ENCODE measurements at regions not wholly inside any gene's neighbourhood (a gene's known extent, or its start where the extent isn't known, plus 50 kb on each side); places are given as distances from the start of the nearest gene placed in this dataset.

DNA sequence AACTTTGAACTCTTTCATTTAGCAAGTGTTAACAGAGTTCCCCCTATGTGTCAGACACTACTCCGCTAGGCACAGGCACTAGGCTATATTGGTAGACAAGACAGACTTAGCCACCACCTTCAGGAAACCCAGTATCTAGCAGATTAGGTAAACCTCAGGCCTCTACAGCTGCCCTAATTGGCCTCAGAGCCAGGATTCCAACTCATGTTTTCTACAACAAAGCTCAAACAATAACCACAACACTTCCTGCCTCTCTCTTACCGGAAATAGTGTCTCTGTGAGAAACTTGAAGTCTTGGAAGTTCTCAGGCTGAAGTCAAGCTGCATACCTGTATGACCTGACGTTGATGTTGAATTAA, 116.6 kb upstream of the SLC44A1 start:
- H3K4me3 ChIP-seq (ENCODE audit: low read length): peak overlapping the region; percentile 3
- H3K27ac ChIP-seq (ENCODE audit: low read depth in 1 of 2, low read length in 2 of 2): no peak overlapping the region
- peak; percentile 99 for ATAC-seq (ENCODE audit: poor library complexity)
- no peaks in the 10 kb centered on the region for H3K27me3 ChIP-seq (ENCODE audit: control insufficient read depth in 1 of 2, insufficient read depth in 2 of 2, low read length in 2 of 2)
- peak overlapping the region; percentile 73 for H3K27ac Mint-ChIP-seq
- no peaks in the 10 kb centered on the region for H3K9me3 Mint-ChIP-seq
- H3K4me3 Mint-ChIP-seq: peak overlapping the region; percentile 31
- peak; percentile 30 to 92 (median 46) for DNase-seq
- H3K4me1 Mint-ChIP-seq (ENCODE audit: low read depth): peaks cover 65% of the 10 kb centered on the region
- H3K36me3 Mint-ChIP-seq (ENCODE audit: low read depth): no peaks in the 10 kb centered on the region
- ChIA-PET POLR2A (interaction anchor here (0.6 to 2.9 kb wide), 12 partner anchors 9 to 1035 kb away, joined by 3 to 15 read pairs (median 6); partner anchors contain the start of gene SLC44A1), CTCF (interaction anchor here (0.6 to 1.7 kb wide), 4 partner anchors 29 to 200 kb away, joined by 3 to 7 read pairs (median 4); partner anchors contain the start of genes ABCA1 and SLC44A1)
- H3K9me3 ChIP-seq (ENCODE audit: control insufficient read depth in 1 of 2, insufficient read depth in 1 of 2, low read length in 2 of 2): no peaks in the 10 kb centered on the region
- intact Hi-C loops (cut with DNase I, micrococcal nuclease): loop anchor here (1.0 to 5.0 kb wide), 11 partner anchors 21 to 277 kb away; partner anchors contain the start of genes ABCA1 (in 1 of the 2) and SLC44A1 (in 1 of the 2)
- TF ChIP-seq, protein P1, sequence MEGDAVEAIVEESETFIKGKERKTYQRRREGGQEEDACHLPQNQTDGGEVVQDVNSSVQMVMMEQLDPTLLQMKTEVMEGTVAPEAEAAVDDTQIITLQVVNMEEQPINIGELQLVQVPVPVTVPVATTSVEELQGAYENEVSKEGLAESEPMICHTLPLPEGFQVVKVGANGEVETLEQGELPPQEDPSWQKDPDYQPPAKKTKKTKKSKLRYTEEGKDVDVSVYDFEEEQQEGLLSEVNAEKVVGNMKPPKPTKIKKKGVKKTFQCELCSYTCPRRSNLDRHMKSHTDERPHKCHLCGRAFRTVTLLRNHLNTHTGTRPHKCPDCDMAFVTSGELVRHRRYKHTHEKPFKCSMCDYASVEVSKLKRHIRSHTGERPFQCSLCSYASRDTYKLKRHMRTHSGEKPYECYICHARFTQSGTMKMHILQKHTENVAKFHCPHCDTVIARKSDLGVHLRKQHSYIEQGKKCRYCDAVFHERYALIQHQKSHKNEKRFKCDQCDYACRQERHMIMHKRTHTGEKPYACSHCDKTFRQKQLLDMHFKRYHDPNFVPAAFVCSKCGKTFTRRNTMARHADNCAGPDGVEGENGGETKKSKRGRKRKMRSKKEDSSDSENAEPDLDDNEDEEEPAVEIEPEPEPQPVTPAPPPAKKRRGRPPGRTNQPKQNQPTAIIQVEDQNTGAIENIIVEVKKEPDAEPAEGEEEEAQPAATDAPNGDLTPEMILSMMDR (IDR thresholded peaks at IDR 0.05): no peak
- H3K27me3 Mint-ChIP-seq: no peaks in the 10 kb centered on the region
- H3K36me3 ChIP-seq (ENCODE audit: insufficient read depth, low read length): no peaks in the 10 kb centered on the region
- H3K4me1 ChIP-seq (ENCODE audit: insufficient read depth, low read length): peaks cover 55% of the 10 kb centered on the region

DNA sequence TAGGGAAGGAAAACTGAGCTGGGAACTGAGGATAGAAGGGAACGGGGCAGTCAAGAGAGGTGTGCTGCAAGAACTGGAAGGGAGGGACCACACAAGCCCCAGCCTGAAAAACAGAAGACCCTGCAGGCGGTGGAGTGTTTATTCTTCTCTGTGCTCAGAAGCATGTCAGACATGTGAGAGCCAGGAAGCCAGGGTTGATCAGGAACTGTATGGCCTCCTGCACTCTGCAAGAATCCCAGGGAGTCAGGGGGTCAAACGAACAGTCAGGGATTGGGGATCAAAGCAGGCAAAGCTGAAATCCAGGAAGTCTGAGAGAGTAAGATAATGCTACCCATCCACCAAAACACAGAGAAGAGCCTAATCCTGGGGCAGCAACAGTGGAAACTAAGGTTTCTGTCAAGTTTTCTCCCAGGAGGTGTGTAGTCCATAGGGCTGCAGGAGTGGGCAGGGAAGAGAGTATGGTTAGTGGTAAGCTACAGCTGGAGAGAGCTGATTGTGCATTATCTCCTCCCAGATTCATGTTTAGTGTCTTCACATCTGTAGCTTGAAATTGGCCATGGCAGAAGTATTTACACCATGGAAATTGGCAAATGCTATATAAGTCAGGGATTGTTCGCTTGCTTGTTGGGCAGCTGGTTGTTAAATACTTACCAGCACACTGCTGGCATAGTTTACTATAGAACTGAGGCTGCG, 115.4 kb upstream of the SLC44A1 start:
- ATAC-seq (ENCODE audit: poor library complexity): no peak
- no peaks in the 10 kb centered on the region for H3K9me3 Mint-ChIP-seq
- H3K4me1 Mint-ChIP-seq (ENCODE audit: low read depth): peaks cover 72% of the 10 kb centered on the region

DNA sequence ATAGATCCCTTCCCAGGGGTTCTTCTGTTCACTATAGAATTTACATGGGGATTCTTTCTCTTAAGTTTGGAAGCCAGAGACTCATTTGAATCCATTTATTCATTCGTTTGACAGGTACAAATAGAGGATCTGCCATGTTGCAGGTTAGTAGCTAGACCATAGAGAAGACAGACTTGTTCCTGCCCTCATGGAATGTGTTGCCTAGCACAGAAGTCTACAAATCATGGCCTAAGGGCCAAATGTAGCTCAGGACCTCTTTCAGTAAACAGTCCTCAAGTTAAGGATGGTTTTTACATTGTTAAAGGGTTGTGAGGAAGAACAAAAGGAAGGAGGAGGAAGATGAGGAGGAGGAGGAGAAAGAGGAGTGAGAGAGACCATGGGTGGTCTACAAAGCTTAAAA, 114.7 kb upstream of the SLC44A1 start:
- H3K4me1 ChIP-seq (ENCODE audit: insufficient read depth, low read length): peaks cover 58% of the 10 kb centered on the region
- POLR2A ChIA-PET: interaction anchor here (0.7 to 2.9 kb wide), 3 partner anchors 10 to 276 kb away, joined by 3 to 8 read pairs (median 4); no protein-coding TSS in a partner anchor
- Mint-ChIP-seq H3K36me3 (ENCODE audit: low read depth) (no peaks in the 10 kb centered on the region), H3K27me3 (no peaks in the 10 kb centered on the region), H3K27ac (peak overlapping the region; percentile 73), H3K4me3 (no peak overlapping the region), H3K9me3 (no peaks in the 10 kb centered on the region), H3K4me1 (ENCODE audit: low read depth) (peaks cover 73% of the 10 kb centered on the region)
- no peak for ATAC-seq (ENCODE audit: poor library complexity)
- no peak for DNase-seq
- no peaks in the 10 kb centered on the region for H3K36me3 ChIP-seq (ENCODE audit: insufficient read depth, low read length)
- H3K9me3 ChIP-seq (ENCODE audit: control insufficient read depth in 1 of 2, insufficient read depth in 1 of 2, low read length in 2 of 2): no peaks in the 10 kb centered on the region
- H3K27ac ChIP-seq (ENCODE audit: low read depth in 1 of 2, low read length in 2 of 2): no peak overlapping the region
- H3K4me3 ChIP-seq (ENCODE audit: low read length): no peak overlapping the region
- intact Hi-C loops (cut with DNase I, micrococcal nuclease): loop anchor here (2.0 to 5.0 kb wide), 9 partner anchors 19 to 203 kb away; partner anchors contain the start of genes ABCA1 (in 1 of the 2) and SLC44A1 (in 1 of the 2)
- CTCF ChIA-PET: interaction anchor here (1.0 kb wide), 1 partner anchor 266 kb away, joined by 3 read pairs; no protein-coding TSS in a partner anchor
- TF ChIP-seq, protein P1 (IDR thresholded peaks at IDR 0.05): no peak
- no peaks in the 10 kb centered on the region for H3K27me3 ChIP-seq (ENCODE audit: control insufficient read depth in 1 of 2, insufficient read depth in 2 of 2, low read length in 2 of 2)

More for the DNA sequence above, 115.4 kb upstream of the SLC44A1 start:
- CTCF ChIA-PET: interaction anchor here (1.0 to 1.7 kb wide), 3 partner anchors 116 to 266 kb away, joined by 3 to 7 read pairs (median 5); partner anchors contain the start of genes ABCA1 and SLC44A1
- H3K27ac Mint-ChIP-seq: peak overlapping the region; percentile 73
- Histone ChIP-seq H3K9me3 (ENCODE audit: control insufficient read depth in 1 of 2, insufficient read depth in 1 of 2, low read length in 2 of 2) (no peaks in the 10 kb centered on the region), H3K36me3 (ENCODE audit: insufficient read depth, low read length) (no peaks in the 10 kb centered on the region), H3K27me3 (ENCODE audit: control insufficient read depth in 1 of 2, insufficient read depth in 2 of 2, low read length in 2 of 2) (no peaks in the 10 kb centered on the region), H3K27ac (ENCODE audit: low read depth in 1 of 2, low read length in 2 of 2) (no peak overlapping the region), H3K4me1 (ENCODE audit: insufficient read depth, low read length) (peaks cover 55% of the 10 kb centered on the region), H3K4me3 (ENCODE audit: low read length) (no peak overlapping the region)
- intact Hi-C loops (cut with DNase I, micrococcal nuclease): loop anchor here (1.0 to 5.0 kb wide), 9 partner anchors 20 to 202 kb away; partner anchors contain the start of genes ABCA1 (in 1 of the 2) and SLC44A1 (in 1 of the 2)
- peak in 1 of 14 experiments; percentile 15 for DNase-seq
- POLR2A ChIA-PET: interaction anchor here (1.1 to 2.9 kb wide), 6 partner anchors 11 to 1036 kb away, joined by 3 to 9 read pairs (median 4); partner anchors contain the start of gene SLC44A1
- H3K4me3 Mint-ChIP-seq: peak overlapping the region; percentile 48
- TF ChIP-seq, protein P1 (IDR thresholded peaks at IDR 0.05): no peak
- no peaks in the 10 kb centered on the region for H3K27me3 Mint-ChIP-seq
- H3K36me3 Mint-ChIP-seq (ENCODE audit: low read depth): no peaks in the 10 kb centered on the region
